ENCODE measurements at regions not wholly inside any gene's neighbourhood (a gene's known extent, or its start where the extent isn't known, plus 50 kb on each side); places are given as distances from the start of the nearest gene placed in this dataset.
A peak's percentile ranks its signal among the peaks of the same experiment; 100 is the strongest.
"Not testable (repeated sequence)": the region's sequence is repeated elsewhere in the genome, so short reads cannot be mapped to it uniquely, and the experiment has no call there.

- Histone ChIP-seq H3K36me3 (ENCODE audit: control insufficient read depth, insufficient read depth, low read length) (no peaks in the 10 kb centered on the region), H3K27me3 (ENCODE audit: control insufficient read depth, insufficient read depth, low read length, poor library complexity, severe bottlenecking) (no peaks in the 10 kb centered on the region), H3K9me3 (ENCODE audit: control insufficient read depth, low read length) (peaks cover 8% of the 10 kb centered on the region), H3K9ac (ENCODE audit: extremely low read depth, low read length, poor library complexity, severe bottlenecking) (no peak overlapping the region), H3K4me1 (ENCODE audit: control insufficient read depth, insufficient read depth, low read length) (no peaks in the 10 kb centered on the region), H3K4me3 (ENCODE audit: low read length) (no peak overlapping the region), H3K27ac (ENCODE audit: low read depth, low read length) (no peak overlapping the region)
- H3K4me1 Mint-ChIP-seq, result no peaks in the 10 kb centered on the region
- H3K9me3 Mint-ChIP-seq, result peaks cover 7% of the 10 kb centered on the region
- no peak for TF ChIP-seq CTCF (conservative IDR thresholded peaks at IDR 0.05)
- 78 to 88% methylated on average over 5 to 11 of the region's 11 CpGs for WGBS, 2 experiments (ENCODE audit: insufficient coverage in 1 of 2, insufficient read length in 1 of 2)
- no peaks in the 10 kb centered on the region for H3K36me3 Mint-ChIP-seq (ENCODE audit: low read depth)
- DNase-seq, result peak; percentile 14
- no peak overlapping the region for H3K4me3 Mint-ChIP-seq
- H3K27ac Mint-ChIP-seq, result no peak overlapping the region
- no peaks in the 10 kb centered on the region for H3K27me3 Mint-ChIP-seq (ENCODE audit: insufficient read depth)
Measured at GRCh38 chr9:89854715-89855475, 250.1 kb downstream of the GADD45G start.

- not testable (repeated sequence) for H3K27ac ChIP-seq (ENCODE audit: low read depth, low read length); H3K36me3 Mint-ChIP-seq (ENCODE audit: low read depth); H3K9me3 Mint-ChIP-seq; H3K27me3 ChIP-seq (ENCODE audit: control insufficient read depth, insufficient read depth, low read length, poor library complexity, severe bottlenecking); H3K27ac Mint-ChIP-seq; H3K9ac ChIP-seq (ENCODE audit: extremely low read depth, low read length, poor library complexity, severe bottlenecking); H3K4me1 ChIP-seq (ENCODE audit: control insufficient read depth, insufficient read depth, low read length); H3K27me3 Mint-ChIP-seq (ENCODE audit: insufficient read depth); H3K9me3 ChIP-seq (ENCODE audit: control insufficient read depth, low read length); H3K4me3 ChIP-seq (ENCODE audit: low read length); H3K36me3 ChIP-seq (ENCODE audit: control insufficient read depth, insufficient read depth, low read length); H3K4me1 Mint-ChIP-seq; H3K4me3 Mint-ChIP-seq
- 93 to 97% methylated on average over 5 of the region's 5 CpGs for WGBS, 2 experiments (ENCODE audit: insufficient coverage in 1 of 2, insufficient read length in 1 of 2)
- DNase-seq, result peak; percentile 9
Measured at GRCh38 chr9:89856296-89856695, 251.5 kb downstream of the GADD45G start.

- not testable (repeated sequence) for H3K9me3 Mint-ChIP-seq, H3K4me3 Mint-ChIP-seq
Measured at GRCh38 chr9:89856950-89857349, 252.1 kb downstream of the GADD45G start.

GRCh38 chr9:89859842-89860241 is 255.0 kb downstream of the GADD45G start:
- H3K27me3 ChIP-seq (ENCODE audit: control insufficient read depth, insufficient read depth, low read length, poor library complexity, severe bottlenecking); H3K27me3 Mint-ChIP-seq (ENCODE audit: insufficient read depth); H3K4me3 ChIP-seq (ENCODE audit: low read length); H3K4me3 Mint-ChIP-seq; H3K27ac Mint-ChIP-seq; H3K9me3 ChIP-seq (ENCODE audit: control insufficient read depth, low read length); H3K36me3 ChIP-seq (ENCODE audit: control insufficient read depth, insufficient read depth, low read length); H3K27ac ChIP-seq (ENCODE audit: low read depth, low read length); H3K4me1 ChIP-seq (ENCODE audit: control insufficient read depth, insufficient read depth, low read length); H3K9me3 Mint-ChIP-seq; H3K36me3 Mint-ChIP-seq (ENCODE audit: low read depth); DNase-seq; H3K9ac ChIP-seq (ENCODE audit: extremely low read depth, low read length, poor library complexity, severe bottlenecking): not testable (repeated sequence)
- 82 to 94% methylated on average over 6 to 7 of the region's 7 CpGs for WGBS, 2 experiments (ENCODE audit: insufficient coverage in 1 of 2, insufficient read length in 1 of 2)
- H3K4me1 Mint-ChIP-seq, result peaks cover 11% of the 10 kb centered on the region

More at GRCh38 chr9:89856950-89857349, 252.1 kb downstream of the GADD45G start:
- H3K27ac Mint-ChIP-seq; H3K9ac ChIP-seq (ENCODE audit: extremely low read depth, low read length, poor library complexity, severe bottlenecking); H3K27me3 ChIP-seq (ENCODE audit: control insufficient read depth, insufficient read depth, low read length, poor library complexity, severe bottlenecking); H3K27ac ChIP-seq (ENCODE audit: low read depth, low read length); DNase-seq; H3K36me3 ChIP-seq (ENCODE audit: control insufficient read depth, insufficient read depth, low read length); H3K4me1 Mint-ChIP-seq; H3K27me3 Mint-ChIP-seq (ENCODE audit: insufficient read depth); H3K4me3 ChIP-seq (ENCODE audit: low read length); H3K4me1 ChIP-seq (ENCODE audit: control insufficient read depth, insufficient read depth, low read length); H3K9me3 ChIP-seq (ENCODE audit: control insufficient read depth, low read length); H3K36me3 Mint-ChIP-seq (ENCODE audit: low read depth): not testable (repeated sequence)

GRCh38 chr9:89861371-89861770 is 256.6 kb downstream of the GADD45G start:
- DNase-seq; H3K27me3 Mint-ChIP-seq (ENCODE audit: insufficient read depth); H3K9ac ChIP-seq (ENCODE audit: extremely low read depth, low read length, poor library complexity, severe bottlenecking); H3K27ac ChIP-seq (ENCODE audit: low read depth, low read length); H3K27me3 ChIP-seq (ENCODE audit: control insufficient read depth, insufficient read depth, low read length, poor library complexity, severe bottlenecking); H3K36me3 ChIP-seq (ENCODE audit: control insufficient read depth, insufficient read depth, low read length); H3K4me3 ChIP-seq (ENCODE audit: low read length); H3K27ac Mint-ChIP-seq; H3K9me3 ChIP-seq (ENCODE audit: control insufficient read depth, low read length); H3K9me3 Mint-ChIP-seq; H3K4me1 ChIP-seq (ENCODE audit: control insufficient read depth, insufficient read depth, low read length); H3K36me3 Mint-ChIP-seq (ENCODE audit: low read depth); H3K4me3 Mint-ChIP-seq: not testable (repeated sequence)
- 94 to 100% methylated on average over 1 to 3 of the region's 5 CpGs for WGBS, 2 experiments (ENCODE audit: insufficient coverage in 1 of 2, insufficient read length in 1 of 2)
- H3K4me1 Mint-ChIP-seq, result peaks cover 11% of the 10 kb centered on the region

Measured in endodermal cell (in vitro differentiated cells).